ENCODE measurements at regions not wholly inside any gene's neighbourhood (a gene's known extent, or its start where the extent isn't known, plus 50 kb on each side); places are given as distances from the start of the nearest gene placed in this dataset.

DNA sequence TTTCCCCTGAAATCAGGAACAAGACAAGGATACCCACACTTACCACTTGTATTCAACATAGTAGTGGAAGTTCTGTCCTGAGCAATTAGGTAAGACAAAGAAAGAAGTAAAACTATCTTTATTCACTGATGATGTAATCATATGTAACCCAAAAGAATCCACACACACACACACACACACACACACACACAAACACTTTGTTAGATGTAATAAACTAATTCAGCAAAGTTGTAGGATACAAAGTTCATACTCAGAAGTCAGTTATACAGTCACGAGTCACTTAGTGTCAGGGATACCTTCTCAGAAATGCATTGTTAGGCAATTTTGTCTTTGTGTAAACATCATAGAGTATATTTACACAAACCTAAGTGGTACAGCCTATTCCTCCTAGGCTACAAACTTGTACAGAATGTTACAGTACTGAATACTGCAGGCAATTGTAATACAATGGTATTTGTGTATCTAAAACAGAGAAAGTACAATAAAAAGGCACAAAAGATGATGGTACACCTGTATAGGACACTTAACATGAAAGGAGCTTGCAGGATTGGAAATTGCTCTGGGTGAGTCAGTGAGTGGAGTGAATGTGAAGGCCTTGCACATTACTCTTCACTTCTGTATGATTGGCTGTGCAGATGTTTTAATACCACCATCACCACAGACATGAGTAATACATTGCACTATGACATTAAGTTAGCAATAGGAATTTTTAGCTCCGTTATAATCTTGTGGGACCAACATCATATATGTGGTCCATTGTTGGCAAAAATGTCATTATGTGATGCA, 370.1 kb downstream of the ZFHX3 start:
- no peaks in the 10 kb centered on the region for H3K27me3 ChIP-seq (ENCODE audit: insufficient read depth, low read depth)
- no peaks in the 10 kb centered on the region for H3K36me3 ChIP-seq (ENCODE audit: insufficient read depth)
- no peak overlapping the region for H2AFZ ChIP-seq (ENCODE audit: low read depth)
- peaks cover 4% of the 10 kb centered on the region for H3K4me1 ChIP-seq (ENCODE audit: low read depth, poor library complexity, severe bottlenecking)
- H4K20me1 ChIP-seq (ENCODE audit: insufficient read depth), result no peaks in the 10 kb centered on the region
- no peak overlapping the region for H3K27ac ChIP-seq
- TF ChIP-seq, protein P1, sequence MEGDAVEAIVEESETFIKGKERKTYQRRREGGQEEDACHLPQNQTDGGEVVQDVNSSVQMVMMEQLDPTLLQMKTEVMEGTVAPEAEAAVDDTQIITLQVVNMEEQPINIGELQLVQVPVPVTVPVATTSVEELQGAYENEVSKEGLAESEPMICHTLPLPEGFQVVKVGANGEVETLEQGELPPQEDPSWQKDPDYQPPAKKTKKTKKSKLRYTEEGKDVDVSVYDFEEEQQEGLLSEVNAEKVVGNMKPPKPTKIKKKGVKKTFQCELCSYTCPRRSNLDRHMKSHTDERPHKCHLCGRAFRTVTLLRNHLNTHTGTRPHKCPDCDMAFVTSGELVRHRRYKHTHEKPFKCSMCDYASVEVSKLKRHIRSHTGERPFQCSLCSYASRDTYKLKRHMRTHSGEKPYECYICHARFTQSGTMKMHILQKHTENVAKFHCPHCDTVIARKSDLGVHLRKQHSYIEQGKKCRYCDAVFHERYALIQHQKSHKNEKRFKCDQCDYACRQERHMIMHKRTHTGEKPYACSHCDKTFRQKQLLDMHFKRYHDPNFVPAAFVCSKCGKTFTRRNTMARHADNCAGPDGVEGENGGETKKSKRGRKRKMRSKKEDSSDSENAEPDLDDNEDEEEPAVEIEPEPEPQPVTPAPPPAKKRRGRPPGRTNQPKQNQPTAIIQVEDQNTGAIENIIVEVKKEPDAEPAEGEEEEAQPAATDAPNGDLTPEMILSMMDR (conservative IDR thresholded peaks at IDR 0.05; ENCODE audit: low read depth, low read length), result no peak
- no peak overlapping the region for H3K4me3 ChIP-seq (IDR thresholded peaks at IDR 0.05; ENCODE audit: insufficient read depth, low read depth, low read length)
- no peak overlapping the region for H3K9ac ChIP-seq
- no peak overlapping the region for H3K4me2 ChIP-seq
- no peaks in the 10 kb centered on the region for H3K79me2 ChIP-seq (ENCODE audit: insufficient read depth, low read depth)

DNA sequence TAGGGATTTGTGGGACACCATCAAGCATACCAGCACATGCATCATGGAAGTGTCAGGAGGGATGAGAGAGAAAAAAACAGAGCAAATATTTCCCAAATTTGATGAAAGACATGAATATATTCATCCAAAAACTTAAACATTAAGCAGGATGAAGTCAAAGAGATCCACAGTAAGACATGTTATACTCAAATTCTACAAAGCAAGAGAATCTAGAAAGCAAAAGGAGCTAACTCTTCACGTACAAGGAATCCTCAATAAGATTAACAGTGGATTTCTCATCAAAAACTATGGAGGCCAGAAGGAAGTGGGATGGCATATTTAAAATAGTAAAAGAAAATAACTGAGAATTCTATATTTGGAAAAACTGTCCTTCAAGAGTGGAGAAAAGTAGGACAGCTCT, 374.8 kb downstream of the ZFHX3 start:
- TF ChIP-seq, protein P1 (conservative IDR thresholded peaks at IDR 0.05; ENCODE audit: low read depth, low read length), result no peak
- no peaks in the 10 kb centered on the region for H3K79me2 ChIP-seq (ENCODE audit: insufficient read depth, low read depth)
- no peaks in the 10 kb centered on the region for H3K27me3 ChIP-seq (ENCODE audit: insufficient read depth, low read depth)
- H2AFZ ChIP-seq (ENCODE audit: low read depth), result no peak overlapping the region
- no peak overlapping the region for H3K27ac ChIP-seq
- H3K4me3 ChIP-seq (IDR thresholded peaks at IDR 0.05; ENCODE audit: insufficient read depth, low read depth, low read length), result no peak overlapping the region
- no peaks in the 10 kb centered on the region for H4K20me1 ChIP-seq (ENCODE audit: insufficient read depth)
- peaks cover 4% of the 10 kb centered on the region for H3K4me1 ChIP-seq (ENCODE audit: low read depth, poor library complexity, severe bottlenecking)
- H3K36me3 ChIP-seq (ENCODE audit: insufficient read depth), result no peaks in the 10 kb centered on the region
- no peak overlapping the region for H3K9ac ChIP-seq
- H3K4me2 ChIP-seq, result no peak overlapping the region

DNA sequence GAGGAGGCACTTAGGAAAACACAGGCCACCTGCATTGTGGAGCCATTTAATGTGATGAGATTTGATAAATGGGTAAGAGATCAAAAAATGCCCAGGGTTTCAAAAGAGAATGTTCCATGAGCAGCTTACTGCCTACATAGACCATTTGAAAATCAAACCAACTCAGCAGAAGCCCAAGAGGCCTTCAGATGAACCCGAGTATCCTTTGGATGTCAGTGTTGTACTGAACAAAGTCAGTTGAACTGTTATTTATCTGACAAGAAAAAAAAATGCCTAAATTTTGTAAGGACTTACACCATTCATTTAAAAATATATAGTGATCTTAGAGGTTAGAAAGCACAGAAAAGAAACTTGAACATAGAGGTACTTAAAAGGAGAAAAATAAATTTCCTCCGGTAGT, 381.7 kb downstream of the ZFHX3 start:
- TF ChIP-seq, protein P1 (conservative IDR thresholded peaks at IDR 0.05; ENCODE audit: low read depth, low read length), result no peak
- H4K20me1 ChIP-seq (ENCODE audit: insufficient read depth), result no peaks in the 10 kb centered on the region
- H3K9ac ChIP-seq, result no peak overlapping the region
- no peaks in the 10 kb centered on the region for H3K36me3 ChIP-seq (ENCODE audit: insufficient read depth)
- no peak overlapping the region for H3K27ac ChIP-seq
- no peak overlapping the region for H2AFZ ChIP-seq (ENCODE audit: low read depth)
- no peak overlapping the region for H3K4me3 ChIP-seq (IDR thresholded peaks at IDR 0.05; ENCODE audit: insufficient read depth, low read depth, low read length)
- peaks cover 33% of the 10 kb centered on the region for H3K4me1 ChIP-seq (ENCODE audit: low read depth, poor library complexity, severe bottlenecking)
- no peaks in the 10 kb centered on the region for H3K27me3 ChIP-seq (ENCODE audit: insufficient read depth, low read depth)
- H3K79me2 ChIP-seq (ENCODE audit: insufficient read depth, low read depth), result peaks cover 26% of the 10 kb centered on the region; the same call in 1 of the 2 replicates
- H3K4me2 ChIP-seq, result peak overlapping the region; percentile 72; the same call in 1 of the 2 replicates

DNA sequence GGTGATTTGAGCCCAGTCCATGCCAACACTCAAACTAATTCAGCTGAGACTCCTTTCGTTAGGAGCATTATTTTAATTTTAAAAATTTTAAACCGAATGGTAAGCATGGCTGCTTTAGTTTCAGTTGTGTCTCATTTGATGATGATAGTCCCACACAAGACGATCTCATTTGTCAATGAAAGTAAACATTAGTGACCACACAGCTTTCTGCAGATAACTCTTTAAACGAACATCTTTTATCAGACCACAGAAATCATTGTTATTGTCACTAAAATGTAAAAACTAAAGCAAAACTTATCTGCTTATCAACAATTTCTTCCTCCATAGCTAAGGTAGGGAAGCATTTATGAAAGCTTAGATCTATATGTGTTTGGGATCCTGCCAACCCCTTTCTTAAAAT, 382.2 kb downstream of the ZFHX3 start:
- peak overlapping the region; percentile 75; the same call in 1 of the 2 replicates for H2AFZ ChIP-seq (ENCODE audit: low read depth)

More for the DNA sequence above, 382.2 kb downstream of the ZFHX3 start:
- Histone ChIP-seq H3K36me3 (ENCODE audit: insufficient read depth) (no peaks in the 10 kb centered on the region), H3K79me2 (ENCODE audit: insufficient read depth, low read depth) (peaks cover 30% of the 10 kb centered on the region; the same call in 1 of the 2 replicates), H3K9ac (peak overlapping the region; percentile 81), H3K27ac (peak overlapping the region; percentile 52; the same call in 1 of the 2 replicates), H4K20me1 (ENCODE audit: insufficient read depth) (no peaks in the 10 kb centered on the region), H3K4me1 (ENCODE audit: low read depth, poor library complexity, severe bottlenecking) (peaks cover 35% of the 10 kb centered on the region), H3K27me3 (ENCODE audit: insufficient read depth, low read depth) (no peaks in the 10 kb centered on the region), H3K4me2 (peak overlapping the region; percentile 72), H3K4me3 (IDR thresholded peaks at IDR 0.05; ENCODE audit: insufficient read depth, low read depth, low read length) (no peak overlapping the region)
- TF ChIP-seq, protein P1 (conservative IDR thresholded peaks at IDR 0.05; ENCODE audit: low read depth, low read length), result no peak
